CD4-positive, alpha-beta T cell (primary cell): ENCODE measurements at regions not wholly inside any gene's neighbourhood (a gene's known extent, or its start where the extent isn't known, plus 50 kb on each side); places are given as distances from the start of the nearest gene placed in this dataset.

Experiments used
- ATAC-seq: fragments of 200-7000 bp; cut with Tn5 transposase; one replicate; pipeline ENCODE4 v1.10.0; 2022; ENCODE audit warnings: mild to moderate bottlenecking; ENCODE audit not compliant: poor library complexity
- CTCF ChIA-PET: fragments of 350-600 bp; sonication (Branson Sonifier 250); formaldehyde crosslinking; loops from one replicate; lab custom pipeline; 2021; ENCODE audit warnings: antibody characterized with exemption, inconsistent platforms; lab: Charles Lee
- POLR2A ChIA-PET: fragments of 350-600 bp; sonication (Branson Sonifier 250); formaldehyde crosslinking; loops from one replicate; lab custom pipeline; 2021; ENCODE audit warnings: antibody characterized with exemption, inconsistent platforms; lab: Charles Lee
- DNase-seq, 14 experiments: peaks; one replicate each; pipeline ENCODE4 v3.0.0-alpha.2; 2013 to 2020; ENCODE audit warnings: mixed read lengths in 2 of 14
- H3K27ac ChIP-seq, 2 donors: one replicate each; pipeline versions ENCODE4 v1.5.1 to v1.7.0; 2013; ENCODE audit warnings: low read length in 2 of 2, low read depth in 1 of 2, mild to moderate bottlenecking in 1 of 2
- H3K27me3 ChIP-seq, 2 experiments: 1 replicate in 1 of 2; 2 replicates in 1 of 2; pipeline versions ENCODE4 v1.6.1 to v1.7.0; 2013; ENCODE audit warnings: low read length in 2 of 2, control low read depth in 1 of 2, mild to moderate bottlenecking in 1 of 2, moderate library complexity in 1 of 2; ENCODE audit not compliant: insufficient read depth in 2 of 2, control insufficient read depth in 1 of 2
- H3K36me3 ChIP-seq: one replicate; pipeline ENCODE4 v1.6.1; 2013; ENCODE audit warnings: low read length, control low read depth; ENCODE audit not compliant: insufficient read depth
- H3K4me1 ChIP-seq: one replicate; pipeline ENCODE4 v1.6.1; 2013; ENCODE audit warnings: low read length, control low read depth; ENCODE audit not compliant: insufficient read depth
- H3K4me3 ChIP-seq: one replicate; pipeline ENCODE4 v1.5.1; 2013; ENCODE audit warnings: mild to moderate bottlenecking, low read length, moderate library complexity
- H3K9me3 ChIP-seq, 2 experiments: 1 replicate in 1 of 2; 2 replicates in 1 of 2; pipeline versions ENCODE4 v1.6.1 to v1.7.0; 2013; ENCODE audit warnings: low read length in 2 of 2, mild to moderate bottlenecking in 2 of 2, control low read depth in 1 of 2, moderate library complexity in 1 of 2; ENCODE audit not compliant: control insufficient read depth in 1 of 2, insufficient read depth in 1 of 2
- H3K27ac Mint-ChIP-seq: one replicate; pipeline ENCODE4 v1.8.0; 2020; ENCODE audit warnings: mixed read lengths
- H3K27me3 Mint-ChIP-seq: one replicate; pipeline ENCODE4 v1.8.0; 2021; ENCODE audit warnings: mixed read lengths
- H3K36me3 Mint-ChIP-seq: one replicate; pipeline ENCODE4 v1.8.0; 2021; ENCODE audit warnings: low read depth, mixed read lengths
- H3K4me1 Mint-ChIP-seq: one replicate; pipeline ENCODE4 v1.8.0; 2021; ENCODE audit warnings: low read depth, mixed read lengths
- H3K4me3 Mint-ChIP-seq: one replicate; pipeline ENCODE4 v1.8.0; 2020; ENCODE audit warnings: mild to moderate bottlenecking, mixed read lengths
- H3K9me3 Mint-ChIP-seq: one replicate; pipeline ENCODE4 v1.8.0; 2020; ENCODE audit warnings: mixed read lengths
- intact Hi-C, 2 experiments: fragments of 100-400 bp; cut with DNase I in 1 of 2; cut with micrococcal nuclease in 1 of 2; formaldehyde crosslinking; loops; one replicate each; pipeline versions ENCODE4 v1.15.1 to v1.9.0; 2023 to 2025; cut with DNase I, micrococcal nuclease
- TF ChIP-seq, protein P1 (sequence below): fragments of 200-600 bp; IDR thresholded peaks from one replicate; pipeline ENCODE4 v1.8.0; 2022; ENCODE audit warnings: antibody characterized with exemption, mild to moderate bottlenecking

DNA sequence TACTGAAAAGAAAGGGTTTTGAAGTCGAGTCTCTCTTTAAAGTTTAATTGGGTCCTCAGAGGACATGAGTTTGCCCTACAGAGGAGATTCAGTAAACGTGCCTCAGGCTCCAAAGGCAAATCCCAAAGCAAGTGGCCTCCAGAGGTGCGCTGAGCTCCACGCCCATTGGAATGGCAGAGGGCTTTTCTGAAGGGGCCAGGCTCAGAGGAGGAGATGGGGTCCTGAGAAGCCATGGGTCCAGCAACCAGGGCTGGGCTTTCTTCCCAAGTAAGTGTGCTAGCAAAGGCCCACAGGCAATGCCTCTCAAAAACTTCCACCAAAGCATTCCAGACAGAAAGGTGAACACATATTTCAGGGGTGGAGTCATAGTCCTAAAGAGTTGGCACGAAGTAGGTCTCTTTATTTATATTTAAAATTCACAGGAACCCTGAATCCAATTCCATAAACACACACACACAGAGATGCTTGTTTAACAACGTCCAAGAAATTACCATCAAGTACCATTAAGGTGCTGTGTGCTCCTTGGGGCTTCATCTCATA, 93.0 kb upstream of the SH3BP4 start:
- intact Hi-C loops: no loop called here
- H3K4me3 Mint-ChIP-seq: no peak overlapping the region
- Histone ChIP-seq H3K36me3 (no peaks in the 10 kb centered on the region), H3K9me3 (peaks cover 0 to 5% of the 10 kb centered on the region in 2 experiments), H3K4me1 (no peaks in the 10 kb centered on the region), H3K4me3 (no peak overlapping the region), H3K27me3 (peaks cover 0 to 4% of the 10 kb centered on the region in 2 experiments), H3K27ac (no peak overlapping the region)
- H3K36me3 Mint-ChIP-seq: no peaks in the 10 kb centered on the region
- POLR2A ChIA-PET: no interaction called here
- no peak for DNase-seq
- peaks cover 9% of the 10 kb centered on the region for H3K27me3 Mint-ChIP-seq
- no peaks in the 10 kb centered on the region for H3K4me1 Mint-ChIP-seq
- TF ChIP-seq, protein P1, sequence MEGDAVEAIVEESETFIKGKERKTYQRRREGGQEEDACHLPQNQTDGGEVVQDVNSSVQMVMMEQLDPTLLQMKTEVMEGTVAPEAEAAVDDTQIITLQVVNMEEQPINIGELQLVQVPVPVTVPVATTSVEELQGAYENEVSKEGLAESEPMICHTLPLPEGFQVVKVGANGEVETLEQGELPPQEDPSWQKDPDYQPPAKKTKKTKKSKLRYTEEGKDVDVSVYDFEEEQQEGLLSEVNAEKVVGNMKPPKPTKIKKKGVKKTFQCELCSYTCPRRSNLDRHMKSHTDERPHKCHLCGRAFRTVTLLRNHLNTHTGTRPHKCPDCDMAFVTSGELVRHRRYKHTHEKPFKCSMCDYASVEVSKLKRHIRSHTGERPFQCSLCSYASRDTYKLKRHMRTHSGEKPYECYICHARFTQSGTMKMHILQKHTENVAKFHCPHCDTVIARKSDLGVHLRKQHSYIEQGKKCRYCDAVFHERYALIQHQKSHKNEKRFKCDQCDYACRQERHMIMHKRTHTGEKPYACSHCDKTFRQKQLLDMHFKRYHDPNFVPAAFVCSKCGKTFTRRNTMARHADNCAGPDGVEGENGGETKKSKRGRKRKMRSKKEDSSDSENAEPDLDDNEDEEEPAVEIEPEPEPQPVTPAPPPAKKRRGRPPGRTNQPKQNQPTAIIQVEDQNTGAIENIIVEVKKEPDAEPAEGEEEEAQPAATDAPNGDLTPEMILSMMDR: no peak
- CTCF ChIA-PET: no interaction called here
- no peak overlapping the region for H3K27ac Mint-ChIP-seq
- ATAC-seq: no peak
- no peaks in the 10 kb centered on the region for H3K9me3 Mint-ChIP-seq

DNA sequence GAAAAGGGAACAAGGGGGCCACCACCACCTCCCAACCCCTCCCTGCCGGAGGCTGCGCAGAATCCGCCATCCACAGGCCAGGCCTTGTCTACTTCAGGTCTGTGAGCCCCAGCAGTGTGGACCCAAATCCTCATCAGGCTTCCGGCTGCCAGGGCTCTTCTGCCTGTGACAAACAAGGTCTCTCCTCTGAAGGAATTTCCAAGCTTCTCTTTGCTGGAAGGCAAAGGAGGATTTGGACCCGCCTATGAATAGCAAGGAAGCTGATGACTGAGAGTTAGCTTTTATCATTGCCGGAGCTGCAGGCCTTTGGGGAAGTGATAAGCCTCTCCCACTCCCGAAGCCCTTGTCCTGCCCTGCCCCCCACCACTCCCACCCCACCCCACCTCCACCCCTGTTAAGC, 93.7 kb upstream of the SH3BP4 start:
- CTCF ChIA-PET: no interaction called here
- no peak for ATAC-seq

DNA sequence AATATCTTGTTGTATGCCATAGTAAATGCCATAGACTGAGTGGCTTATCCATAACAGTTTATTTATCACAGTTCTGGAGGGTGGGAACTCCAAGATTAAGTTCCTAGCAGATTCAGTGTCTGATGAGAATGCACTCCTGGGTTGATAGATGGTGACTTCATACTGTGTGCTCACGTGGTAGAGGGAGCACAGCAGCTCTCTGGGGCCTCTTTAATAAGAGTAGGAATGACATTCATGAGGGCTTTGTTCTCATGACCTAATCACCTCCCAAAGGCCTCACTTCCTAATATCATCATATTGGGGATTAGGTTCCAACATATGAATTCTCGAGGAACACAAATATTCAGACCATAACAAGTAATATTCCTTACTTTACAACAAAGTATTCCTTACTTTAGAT, 98.1 kb upstream of the SH3BP4 start:
- TF ChIP-seq, protein P1: no peak
- H3K27ac ChIP-seq: no peak overlapping the region
- peaks cover 0 to 3% of the 10 kb centered on the region in 2 experiments for H3K27me3 ChIP-seq
- DNase-seq: no peak
- ChIA-PET POLR2A (no interaction called here), CTCF (no interaction called here)
- H3K4me1 Mint-ChIP-seq: no peaks in the 10 kb centered on the region
- no peak for ATAC-seq
- H3K9me3 ChIP-seq: no peaks in the 10 kb centered on the region
- H3K9me3 Mint-ChIP-seq: no peaks in the 10 kb centered on the region
- no peak overlapping the region for H3K27ac Mint-ChIP-seq
- H3K4me1 ChIP-seq: no peaks in the 10 kb centered on the region
- no peak overlapping the region for H3K4me3 ChIP-seq
- no peaks in the 10 kb centered on the region for H3K36me3 Mint-ChIP-seq
- intact Hi-C loops: no loop called here
- peaks cover 17% of the 10 kb centered on the region for H3K27me3 Mint-ChIP-seq
- H3K4me3 Mint-ChIP-seq: no peak overlapping the region
- no peaks in the 10 kb centered on the region for H3K36me3 ChIP-seq

More for the DNA sequence above, 93.7 kb upstream of the SH3BP4 start:
- no peak overlapping the region for H3K27ac ChIP-seq
- Mint-ChIP-seq H3K27ac (no peak overlapping the region), H3K4me3 (no peak overlapping the region), H3K4me1 (no peaks in the 10 kb centered on the region), H3K36me3 (no peaks in the 10 kb centered on the region), H3K27me3 (peaks cover 9% of the 10 kb centered on the region), H3K9me3 (no peaks in the 10 kb centered on the region)
- H3K4me3 ChIP-seq: no peak overlapping the region
- H3K4me1 ChIP-seq: no peaks in the 10 kb centered on the region
- DNase-seq: no peak
- H3K9me3 ChIP-seq: no peaks in the 10 kb centered on the region
- no peaks in the 10 kb centered on the region for H3K36me3 ChIP-seq
- peaks cover 0 to 4% of the 10 kb centered on the region in 2 experiments for H3K27me3 ChIP-seq
- TF ChIP-seq, protein P1: no peak
- POLR2A ChIA-PET: no interaction called here
- intact Hi-C loops: no loop called here
